CMK (cell line): ENCODE measurements at regions not wholly inside any gene's neighbourhood (a gene's known extent, or its start where the extent isn't known, plus 50 kb on each side); places are given as distances from the start of the nearest gene placed in this dataset.

Source experiments
- DNase-seq: peaks from one replicate; pipeline ENCODE4 v3.0.0-alpha.2; 2010; ENCODE audit warnings: low read depth

DNA sequence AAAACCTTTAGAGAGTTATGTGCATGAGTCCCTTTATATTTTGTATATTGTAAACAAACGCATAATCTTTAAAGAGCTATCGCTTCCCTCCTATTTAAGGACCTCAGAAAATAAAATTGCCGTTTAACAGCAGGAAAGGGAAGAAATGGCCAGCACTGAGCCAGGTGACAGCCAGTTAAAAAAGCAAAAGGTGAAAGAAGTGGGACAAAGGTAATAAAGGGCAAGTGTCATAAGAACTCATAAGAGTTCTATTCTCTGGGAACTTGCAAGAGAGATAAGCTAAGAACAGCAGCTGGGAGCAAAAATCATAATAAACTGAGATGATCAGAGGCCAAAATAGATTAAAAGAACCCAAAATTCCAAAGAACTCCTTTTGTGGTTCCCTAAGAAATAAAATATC is 520.9 kb upstream of the PKN2 start:
- no peak for DNase-seq

DNA sequence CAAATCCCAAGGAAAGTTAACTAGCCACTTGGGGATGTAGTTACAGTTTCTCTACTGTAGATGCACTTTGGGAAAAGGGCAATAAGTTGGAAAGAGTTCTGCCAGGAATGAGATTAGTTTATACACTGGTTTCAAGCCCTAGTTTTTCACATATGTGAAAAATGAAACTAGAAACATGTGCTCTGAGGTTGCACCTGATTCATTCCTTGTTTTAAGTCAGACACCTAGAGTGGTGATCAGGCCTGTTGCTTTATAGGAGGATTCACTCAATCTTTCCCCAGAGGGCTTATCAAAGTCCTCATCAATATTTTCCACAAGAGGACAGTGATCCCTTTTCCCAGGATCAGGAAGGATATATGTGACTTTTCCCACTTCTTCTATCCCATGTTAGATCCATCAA is 515.9 kb upstream of the PKN2 start:
- no peak for DNase-seq

DNA sequence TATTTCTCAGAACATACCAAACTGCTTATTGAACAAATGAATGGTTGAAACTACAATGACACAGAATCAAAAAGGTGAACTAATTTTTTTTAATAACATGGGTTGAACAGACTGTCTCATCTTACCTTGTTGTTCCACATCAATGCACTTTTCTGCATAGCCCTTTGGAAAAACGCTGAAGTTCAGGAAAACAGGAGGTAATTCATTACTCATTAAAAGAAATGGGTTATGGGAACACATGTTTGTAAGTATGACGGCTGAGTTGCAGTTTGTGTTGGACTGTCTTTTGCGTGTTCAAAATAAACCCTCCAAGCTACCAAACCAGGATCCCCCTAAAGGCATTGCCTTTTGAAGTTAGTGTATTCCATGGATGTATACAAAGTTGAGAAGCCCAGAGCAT is 514.9 kb upstream of the PKN2 start:
- no peak for DNase-seq

DNA sequence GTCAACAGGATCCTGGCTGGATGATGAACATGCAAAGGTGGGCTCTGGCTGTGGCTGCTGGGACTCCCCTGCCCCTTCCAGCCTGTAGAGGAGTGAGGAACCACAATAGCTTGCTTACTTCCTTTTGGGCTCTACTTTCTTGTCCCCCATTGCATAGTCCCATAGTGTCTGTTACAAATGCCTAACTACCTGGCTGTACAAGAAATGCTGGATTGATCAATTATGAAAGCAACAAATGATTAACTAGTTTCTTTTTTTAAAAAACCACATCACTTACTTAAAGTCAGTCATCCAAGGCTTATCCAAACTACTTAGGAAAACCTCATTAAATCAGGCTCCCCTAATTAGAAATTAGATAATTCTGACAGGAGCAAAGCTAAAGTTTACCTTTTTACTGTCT is 514.1 kb upstream of the PKN2 start:
- no peak for DNase-seq

DNA sequence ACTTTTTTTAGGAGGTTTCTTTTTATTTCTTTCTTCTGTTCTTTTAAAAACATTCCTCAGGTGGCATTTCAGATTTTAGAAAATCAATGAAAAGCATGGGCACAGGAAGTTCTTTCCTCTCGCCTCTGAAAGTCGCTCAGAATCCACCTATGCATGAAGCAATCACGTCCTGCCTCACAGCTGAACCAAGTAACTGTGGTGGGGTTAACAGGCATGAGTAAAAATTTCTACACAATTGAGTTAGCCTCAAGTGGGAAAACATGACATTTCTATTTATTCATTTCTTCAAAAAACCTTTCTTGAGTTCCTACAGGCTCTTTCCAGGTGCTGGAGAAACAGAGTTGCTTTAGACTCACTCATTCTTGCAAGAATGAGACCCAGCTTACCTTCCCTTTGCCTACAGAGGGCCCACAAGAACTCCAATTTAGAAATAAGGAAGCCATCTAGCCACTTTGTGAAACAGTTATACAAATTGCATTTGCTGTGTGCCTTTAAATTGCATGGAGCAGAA is 508.9 kb upstream of the PKN2 start:
- no peak for DNase-seq

DNA sequence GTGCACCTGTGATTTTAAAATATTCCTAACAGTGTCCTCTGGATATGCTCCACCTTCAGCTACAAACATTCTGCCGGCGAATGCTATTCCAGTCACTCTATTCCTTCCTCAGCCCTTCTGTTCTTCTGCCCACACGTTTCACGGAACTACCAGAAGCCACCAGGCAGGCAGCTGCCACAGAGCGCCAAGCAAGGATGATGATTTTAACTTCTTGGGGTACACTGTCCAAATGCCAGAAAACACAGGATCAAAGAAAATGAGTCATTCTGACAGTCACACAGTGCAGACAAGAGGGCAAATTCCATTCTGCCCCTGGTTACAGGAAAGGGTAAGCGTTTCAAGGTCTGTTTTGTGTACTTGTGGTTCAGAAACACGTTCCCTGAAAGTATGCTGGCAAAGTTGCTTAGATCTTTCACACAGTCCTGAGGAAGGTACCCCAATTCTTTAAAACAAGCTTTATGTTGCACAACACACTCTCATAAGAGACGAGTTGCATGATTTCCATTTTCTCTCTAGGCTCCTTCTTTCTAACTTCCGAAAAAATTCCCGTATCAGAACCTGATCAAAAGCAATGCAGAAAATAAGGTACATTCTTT is 508.3 kb upstream of the PKN2 start:
- no peak for DNase-seq

DNA sequence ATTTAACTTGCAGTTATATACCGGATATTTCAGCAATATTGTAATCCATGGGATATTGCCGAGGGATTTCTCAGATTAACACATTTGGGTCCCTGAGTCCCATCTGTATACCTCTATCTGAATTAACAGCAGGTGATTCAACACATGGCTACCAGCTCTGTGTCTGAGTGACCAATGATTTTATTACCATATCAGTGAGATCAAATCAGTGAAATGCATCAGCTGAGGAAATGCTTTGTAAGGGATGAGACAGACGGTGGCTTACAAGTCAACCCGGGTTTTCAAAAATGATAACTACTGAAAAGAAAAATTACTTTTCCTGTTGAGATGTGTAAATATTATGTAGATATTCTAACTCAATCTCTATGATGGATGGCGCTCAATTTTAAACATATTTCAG is 504.1 kb upstream of the PKN2 start:
- DNase-seq: no peak

DNA sequence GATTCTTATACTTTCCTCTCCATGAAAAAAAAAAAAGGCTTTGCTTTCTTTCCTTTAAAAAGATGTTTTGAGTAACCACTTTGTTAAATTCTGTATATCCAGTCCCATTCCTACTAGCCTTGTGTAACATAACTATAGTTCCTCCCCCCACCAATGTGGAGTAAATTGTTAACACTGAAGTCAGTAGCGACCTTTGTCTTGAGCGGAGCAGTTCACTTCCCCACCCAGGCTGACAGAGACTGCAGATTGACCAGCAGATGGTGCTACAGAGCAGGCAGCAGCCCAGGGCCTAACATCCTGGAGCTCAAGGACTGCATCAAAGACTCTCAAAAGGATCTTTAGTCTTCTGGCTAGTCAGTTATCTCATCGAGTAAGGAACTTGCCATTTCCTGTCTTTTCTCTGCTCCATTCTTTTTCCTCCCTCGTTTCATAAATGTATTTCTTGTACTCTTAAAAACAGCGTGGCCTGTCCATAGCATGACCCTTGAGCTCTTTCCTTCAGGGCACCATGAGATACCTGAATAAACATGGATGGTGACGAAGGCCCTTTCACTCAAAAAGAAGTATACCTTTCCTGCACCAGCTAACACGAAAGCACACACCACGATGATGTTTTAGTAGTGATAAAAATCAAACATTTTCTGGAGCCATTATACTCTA is 503.5 kb upstream of the PKN2 start:
- peak; percentile 30 for DNase-seq

DNA sequence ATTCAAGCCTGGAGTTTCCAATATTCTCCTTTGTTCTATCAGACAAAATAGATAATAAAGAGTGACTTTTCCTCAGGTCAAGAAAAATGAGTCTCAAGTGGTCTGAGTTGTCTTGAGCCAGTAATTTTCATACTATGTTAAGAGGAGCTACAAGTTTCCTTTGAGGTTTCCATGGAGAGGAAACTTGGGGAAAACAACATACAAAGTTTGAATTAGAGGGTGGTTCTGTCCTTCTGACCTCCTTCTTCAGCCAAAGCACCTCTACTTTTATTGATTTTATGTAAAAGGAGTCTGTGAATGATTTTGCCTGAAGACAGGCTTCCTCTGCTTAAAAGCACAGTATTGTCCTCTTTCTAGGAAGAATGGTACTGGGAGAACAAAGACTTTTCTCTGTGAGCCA is 497.2 kb upstream of the PKN2 start:
- DNase-seq: no peak

DNA sequence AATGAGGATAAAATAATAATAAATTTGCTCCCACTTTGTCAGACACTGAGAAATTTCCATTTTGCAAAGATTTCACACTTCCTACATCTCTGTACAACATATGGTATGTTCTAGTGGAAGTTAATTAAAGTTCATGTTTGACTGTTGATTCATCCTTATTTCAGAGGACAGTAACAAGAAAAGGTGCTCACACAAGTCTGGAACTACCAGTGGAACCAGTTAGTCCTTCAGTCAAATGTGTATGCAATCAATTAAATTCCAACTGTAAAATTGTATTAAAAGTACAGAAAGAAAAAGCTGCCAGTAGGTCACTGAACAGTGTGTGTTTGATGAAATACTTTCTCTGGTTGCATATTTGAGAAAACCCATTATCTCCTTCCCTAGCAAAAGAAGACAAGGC is 496.0 kb upstream of the PKN2 start:
- no peak for DNase-seq

DNA sequence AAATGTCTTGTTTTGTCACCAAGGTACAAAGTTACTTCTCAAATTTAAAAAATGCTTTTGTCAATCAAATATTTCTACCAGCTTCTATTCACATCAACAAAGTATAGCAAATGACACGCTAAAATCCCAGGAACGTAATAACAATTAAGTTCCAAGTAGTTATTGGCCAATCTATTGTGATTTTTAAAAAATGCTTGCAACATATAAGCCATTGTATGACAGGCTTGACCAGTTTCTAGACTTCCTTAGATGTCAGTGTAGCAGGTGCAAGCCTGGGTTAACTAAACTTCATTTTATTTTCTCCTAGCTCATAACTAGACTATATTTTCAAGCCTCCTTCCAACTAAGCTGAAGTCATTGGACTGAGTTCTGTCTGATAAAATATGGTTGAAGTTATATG is 494.5 kb upstream of the PKN2 start:
- no peak for DNase-seq

DNA sequence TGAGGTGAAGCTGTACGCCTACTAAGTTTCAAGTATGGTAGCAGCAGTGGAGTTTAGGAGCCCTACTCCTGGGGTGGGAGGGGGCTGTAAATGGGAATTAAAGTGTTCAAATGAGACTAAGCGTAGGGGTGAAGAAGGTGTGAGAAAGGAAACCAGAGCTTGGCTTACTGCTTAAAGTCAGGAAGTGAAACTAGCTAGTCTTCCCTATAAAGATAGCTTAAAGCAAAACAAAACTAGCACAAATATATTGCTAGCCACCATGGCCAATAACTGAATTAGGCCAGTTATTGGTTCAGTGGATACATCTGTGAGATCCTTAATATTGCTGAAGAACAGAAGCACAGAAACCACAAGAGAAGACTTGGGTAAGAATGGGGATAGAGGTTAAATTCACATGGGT is 492.2 kb upstream of the PKN2 start:
- no peak for DNase-seq

DNA sequence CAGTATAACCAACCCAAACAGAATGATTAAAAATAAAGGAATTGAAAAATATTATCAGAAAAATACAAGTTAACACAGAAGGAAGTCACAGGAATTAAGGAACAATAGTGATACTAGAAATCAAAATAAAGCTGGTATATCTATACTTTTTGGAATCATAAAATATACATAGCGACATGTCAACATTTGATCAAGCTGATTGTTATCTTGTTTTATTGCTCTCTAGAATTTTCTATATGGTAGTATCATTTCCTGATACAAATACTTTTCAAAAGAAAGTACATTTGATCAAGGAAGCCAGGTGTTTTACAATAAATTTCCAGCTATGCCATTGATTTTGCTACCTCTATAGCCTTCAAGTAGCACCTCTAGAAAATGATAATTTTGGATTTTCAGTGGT is 489.5 kb upstream of the PKN2 start:
- no peak for DNase-seq

DNA sequence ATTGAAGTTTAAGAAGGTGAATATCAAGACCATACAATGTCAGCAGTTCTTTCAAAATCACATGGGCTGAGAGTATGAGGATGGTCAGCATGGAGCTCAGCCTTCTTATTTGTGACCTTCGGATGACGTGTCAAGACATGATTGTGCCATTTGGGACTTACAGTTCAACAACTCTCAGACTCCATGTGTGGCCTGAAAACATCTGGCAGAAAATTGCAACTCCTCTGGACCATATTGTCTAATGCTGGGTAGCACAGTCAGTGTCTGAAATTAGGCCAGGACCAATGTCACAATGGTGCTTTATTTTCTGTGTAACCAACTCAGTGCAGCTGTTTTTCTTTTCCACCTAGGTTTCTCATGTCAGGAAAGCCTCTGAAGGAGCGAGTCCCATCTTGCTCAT is 483.5 kb upstream of the PKN2 start:
- no peak for DNase-seq

DNA sequence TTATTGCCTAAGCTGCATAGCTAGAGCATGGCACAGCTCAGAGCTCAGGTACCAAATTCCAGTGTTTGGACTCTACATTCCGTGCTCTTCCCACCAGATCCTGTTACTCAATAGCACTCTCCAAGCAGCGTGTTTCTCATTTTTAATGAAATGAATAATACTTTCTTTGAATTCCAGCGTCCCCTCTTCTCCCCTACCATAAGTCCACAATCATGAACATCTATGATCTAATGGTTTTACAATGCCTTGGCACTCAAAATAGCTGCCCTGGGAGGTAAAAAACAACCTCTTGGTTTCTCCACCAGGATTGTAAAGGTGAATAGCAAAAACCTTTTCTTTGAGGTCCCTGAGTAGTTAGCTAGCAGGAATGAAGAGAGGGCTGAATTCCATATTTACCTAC is 480.0 kb upstream of the PKN2 start:
- DNase-seq: no peak

DNA sequence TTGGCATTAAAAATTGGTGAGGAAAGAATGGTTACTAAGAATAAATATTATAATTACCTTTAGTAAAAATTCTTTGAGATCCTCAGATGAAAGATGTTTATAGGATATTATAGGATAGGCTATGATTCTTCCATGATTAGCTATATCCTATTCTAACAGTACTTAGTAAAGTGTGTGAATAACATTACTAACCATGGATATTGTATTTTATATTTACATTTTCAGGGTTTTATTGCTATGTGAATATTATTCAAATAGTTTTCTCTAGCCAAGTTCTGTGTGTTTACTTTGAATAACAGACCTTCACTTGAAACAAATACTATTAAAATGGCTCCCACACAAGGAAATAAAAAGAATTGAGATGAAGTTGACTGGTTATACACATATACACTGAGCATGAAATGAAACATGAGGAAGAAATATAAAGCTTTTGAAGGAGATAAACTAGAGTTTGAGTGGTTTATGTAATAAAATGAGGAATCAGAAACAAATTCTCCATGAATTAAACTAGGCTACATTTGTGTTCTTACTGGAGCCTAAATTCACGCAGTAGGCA is 479.4 kb upstream of the PKN2 start:
- no peak for DNase-seq

DNA sequence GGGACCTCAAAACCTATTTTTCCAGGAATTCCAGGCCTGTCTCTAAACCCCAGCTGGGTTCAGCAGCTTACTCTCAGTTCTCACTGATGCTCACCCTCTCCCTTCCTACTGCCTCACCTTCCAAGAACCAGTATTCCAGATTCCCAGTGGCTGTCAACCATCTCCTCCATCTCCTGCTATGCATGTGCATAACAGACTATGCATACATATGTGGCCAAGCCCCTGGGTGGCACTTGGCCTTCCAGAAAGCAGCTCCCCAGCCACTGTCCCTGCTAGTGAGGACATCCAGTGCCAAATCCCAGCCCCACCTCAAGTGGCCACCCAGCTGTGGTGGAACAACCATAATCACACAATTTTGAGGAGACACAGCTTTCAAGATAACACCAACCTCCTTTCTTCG is 475.7 kb upstream of the PKN2 start:
- DNase-seq: no peak

DNA sequence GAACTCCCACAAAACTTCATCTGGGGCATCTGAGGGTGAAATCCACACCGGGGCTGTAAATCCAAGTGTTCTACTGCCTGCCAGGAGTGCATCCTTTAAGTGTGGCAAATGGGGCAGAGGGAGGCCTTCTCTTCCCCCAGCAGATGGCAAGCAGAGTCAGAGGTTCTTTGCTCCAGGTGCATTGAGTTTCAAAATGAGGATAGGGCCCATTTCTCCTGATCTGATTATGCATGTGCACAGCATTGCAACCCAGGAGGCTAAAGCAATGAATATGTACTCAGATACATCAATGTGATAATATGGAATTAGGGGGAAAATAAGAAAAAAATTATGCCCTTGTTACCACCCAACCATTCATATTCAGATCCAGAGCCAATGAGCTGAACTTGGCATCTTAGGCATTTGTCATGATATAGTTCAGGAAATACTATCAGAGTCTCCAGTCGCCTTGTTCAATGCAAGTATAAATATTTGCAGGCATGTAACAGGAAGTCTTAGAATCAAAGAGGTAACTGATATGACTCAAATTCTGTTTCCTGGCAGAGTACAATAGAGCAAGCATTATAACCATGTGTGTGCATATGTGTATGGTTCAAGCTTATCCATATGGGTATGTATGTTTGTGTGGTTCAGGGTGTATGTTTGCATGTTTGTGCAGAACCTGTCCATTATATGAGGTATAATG is 473.8 kb upstream of the PKN2 start:
- no peak for DNase-seq

DNA sequence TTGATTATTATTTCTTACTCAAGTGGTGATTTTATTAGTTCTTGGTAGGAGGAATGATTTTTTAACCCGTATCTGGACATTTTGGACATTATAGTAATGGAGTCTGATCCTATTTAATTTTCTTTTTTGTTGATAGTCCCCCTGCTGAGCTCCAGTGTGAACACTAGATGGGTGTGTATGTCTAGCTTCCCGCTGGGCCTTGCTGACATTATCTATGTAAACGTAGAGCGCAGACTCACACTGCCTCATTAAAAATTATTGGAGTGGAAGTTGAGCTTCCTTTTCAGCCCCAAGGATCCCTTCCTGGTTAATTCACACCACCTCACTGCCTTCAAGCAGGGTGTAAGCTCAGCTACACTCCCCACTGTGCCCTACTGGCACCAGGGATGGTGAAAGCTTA is 467.6 kb upstream of the PKN2 start:
- DNase-seq: no peak

DNA sequence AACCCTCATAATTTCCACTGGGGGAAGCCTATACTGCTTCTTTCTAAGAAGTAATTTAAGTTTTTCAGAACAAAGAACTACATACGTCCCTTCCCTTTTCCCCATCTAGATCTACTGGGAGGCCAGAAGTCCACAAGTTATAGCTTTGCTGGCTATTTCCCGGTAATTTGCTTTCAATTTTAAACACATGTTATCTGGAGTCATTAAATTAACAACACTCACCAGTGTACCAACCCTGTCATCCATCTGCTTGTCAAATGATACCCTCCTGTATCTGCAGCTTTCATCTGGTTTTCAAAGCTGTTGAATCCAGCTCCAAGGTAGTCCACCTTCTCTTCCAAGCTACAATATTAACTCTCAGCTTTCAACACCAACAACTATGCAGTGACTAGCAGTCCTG is 466.7 kb upstream of the PKN2 start:
- DNase-seq: no peak

DNA sequence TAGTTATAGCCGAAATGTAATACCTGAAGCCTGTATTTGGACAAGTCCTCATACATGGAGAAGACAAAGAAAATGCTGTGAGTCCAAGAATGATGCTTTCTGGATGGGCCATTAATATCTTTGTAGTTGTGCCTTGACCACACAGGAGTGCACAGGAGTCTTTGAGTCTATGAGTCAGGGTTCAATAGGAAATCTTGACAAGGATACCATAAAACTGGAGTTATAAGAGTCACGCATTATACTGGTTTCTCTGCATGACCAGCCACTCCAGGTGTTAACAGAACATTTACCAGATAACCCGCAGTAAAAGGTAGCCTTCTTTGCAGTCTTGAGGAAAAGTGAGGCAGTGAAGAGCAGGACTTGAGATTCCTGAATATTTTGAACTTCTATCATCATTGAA is 464.6 kb upstream of the PKN2 start:
- no peak for DNase-seq

DNA sequence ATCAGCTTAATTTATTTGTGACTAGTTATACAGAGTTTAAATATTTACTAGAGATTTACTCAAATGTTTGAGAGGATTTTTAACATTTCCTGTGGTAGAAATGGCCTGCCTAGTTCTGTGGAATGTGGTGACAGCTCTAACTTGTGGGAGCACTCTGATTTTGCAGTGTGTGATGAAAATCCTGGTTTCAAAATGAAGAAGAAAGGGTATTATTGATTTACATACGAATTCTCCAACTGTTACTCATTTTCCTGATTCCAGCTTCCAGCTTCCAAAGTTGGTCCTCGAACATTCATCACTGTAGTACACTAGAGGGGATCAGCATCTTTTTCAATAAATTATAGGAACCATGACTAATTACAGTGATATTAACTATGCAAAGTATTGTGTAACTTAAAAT is 462.7 kb upstream of the PKN2 start:
- no peak for DNase-seq

DNA sequence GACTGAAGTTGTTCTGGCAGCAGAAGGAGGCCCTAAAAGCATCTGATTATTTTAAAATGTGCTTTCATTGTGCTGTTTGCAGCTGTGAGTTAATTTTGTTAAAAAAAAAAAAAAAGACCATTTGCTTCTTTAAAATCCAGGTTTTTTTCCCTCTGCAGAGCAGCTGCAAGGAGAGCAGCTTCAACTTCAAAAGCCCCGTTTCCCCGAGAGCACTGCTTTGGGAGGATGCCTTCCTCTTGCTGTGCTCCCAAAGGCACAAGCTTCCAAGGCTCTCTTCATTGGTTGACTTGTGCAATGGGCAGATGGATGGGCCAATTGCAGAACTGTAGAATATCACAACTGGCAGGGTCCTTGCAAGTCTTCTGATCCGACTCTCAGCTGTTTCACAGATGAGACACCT is 459.2 kb upstream of the PKN2 start:
- no peak for DNase-seq
